ENCODE measurements at regions not wholly inside any gene's neighbourhood (a gene's known extent, or its start where the extent isn't known, plus 50 kb on each side); places are given as distances from the start of the nearest gene placed in this dataset.

DNA sequence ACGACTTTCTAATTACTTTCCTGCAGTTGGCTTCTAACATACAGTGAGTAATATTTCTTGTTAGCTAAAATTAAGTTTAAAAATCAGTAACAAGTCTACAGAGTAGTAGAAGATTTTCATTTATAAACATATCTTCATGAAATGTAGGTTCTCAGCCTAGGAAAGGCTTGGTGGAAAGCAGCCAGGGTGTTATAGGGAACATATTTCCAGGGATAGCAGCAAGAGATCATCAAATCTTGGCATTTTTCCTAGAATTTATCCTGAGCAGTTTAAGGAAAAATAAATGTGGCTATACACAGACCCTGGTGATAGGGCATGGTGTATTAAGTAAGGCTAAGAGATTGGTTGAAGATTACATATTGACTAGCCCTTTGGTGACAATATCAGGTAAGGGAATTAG lies 203.5 kb upstream of the NEGR1 start:
- no peak overlapping the region for H3K4me3 ChIP-seq (ENCODE audit: low read depth, low read length)
- in situ Hi-C loops (cut with HindIII; ENCODE audit: low sequenced_read_pairs): no loop called here
- DNase-seq (ENCODE audit: low read depth, low spot score): peak; percentile 15
- no peak for TF ChIP-seq CTCF (IDR thresholded peaks at IDR 0.05; ENCODE audit: low read depth, low read length)

DNA sequence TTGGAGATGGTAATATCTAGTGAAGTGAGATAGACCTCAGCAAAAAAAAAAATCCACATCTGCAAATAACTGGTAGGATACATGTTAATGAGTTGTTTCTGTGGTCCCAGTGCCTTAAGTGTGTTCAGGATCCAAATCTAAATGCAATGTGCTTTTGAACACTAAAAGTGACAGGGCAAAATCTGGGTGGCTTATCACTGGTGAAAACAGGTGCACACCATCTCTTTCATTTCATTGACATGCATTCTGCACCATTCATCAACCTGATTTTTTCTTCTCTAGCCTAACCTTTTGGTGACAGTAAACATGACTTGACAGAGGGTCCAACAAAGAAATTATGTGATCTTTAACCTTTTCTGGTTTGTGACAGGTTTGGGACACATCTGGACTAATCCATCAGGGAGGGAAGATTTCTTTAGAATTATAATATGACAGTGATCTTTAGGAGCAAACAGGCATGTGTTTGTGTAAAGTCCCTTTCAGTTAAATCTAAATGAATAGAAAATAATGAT lies 201.6 kb upstream of the NEGR1 start:
- H3K4me3 ChIP-seq (ENCODE audit: low read depth, low read length): no peak overlapping the region
- DNase-seq (ENCODE audit: low read depth, low spot score): no peak
- no peak for TF ChIP-seq CTCF (IDR thresholded peaks at IDR 0.05; ENCODE audit: low read depth, low read length)
- in situ Hi-C loops (cut with HindIII; ENCODE audit: low sequenced_read_pairs): no loop called here

DNA sequence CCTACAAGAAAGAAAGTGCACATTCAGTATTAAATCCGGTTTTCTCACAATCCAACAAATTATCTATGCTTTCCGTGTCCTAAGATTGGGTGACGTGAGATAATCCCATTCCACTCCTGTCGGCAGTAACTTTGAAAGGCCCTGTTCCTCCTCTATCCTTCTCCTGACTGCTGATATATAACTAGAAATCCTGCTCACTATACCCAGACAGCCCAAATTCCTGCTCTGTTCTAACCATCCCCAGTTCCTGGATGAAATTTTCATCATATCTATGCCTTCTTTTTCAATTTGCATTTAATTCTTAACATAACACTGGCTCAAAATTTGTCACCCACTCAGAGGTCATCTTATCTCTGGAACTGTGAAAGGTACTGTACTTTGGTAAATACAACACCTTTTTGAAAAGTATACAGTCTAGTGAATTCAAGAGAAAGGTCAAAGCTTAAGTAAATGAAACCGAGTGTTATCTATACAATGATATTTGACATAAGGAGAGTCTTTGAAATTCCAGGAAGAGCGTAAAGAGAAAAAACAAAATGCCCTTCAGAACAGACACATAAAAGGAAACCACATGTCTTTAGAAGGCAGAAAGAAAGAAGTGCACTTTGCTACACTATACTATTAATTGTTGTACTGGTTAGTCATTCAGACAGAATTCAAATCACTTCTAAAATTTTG lies 200.5 kb upstream of the NEGR1 start:
- in situ Hi-C loops (cut with HindIII; ENCODE audit: low sequenced_read_pairs): no loop called here
- no peak overlapping the region for H3K4me3 ChIP-seq (ENCODE audit: low read depth, low read length)
- no peak for DNase-seq (ENCODE audit: low read depth, low spot score)
- no peak for TF ChIP-seq CTCF (IDR thresholded peaks at IDR 0.05; ENCODE audit: low read depth, low read length)

DNA sequence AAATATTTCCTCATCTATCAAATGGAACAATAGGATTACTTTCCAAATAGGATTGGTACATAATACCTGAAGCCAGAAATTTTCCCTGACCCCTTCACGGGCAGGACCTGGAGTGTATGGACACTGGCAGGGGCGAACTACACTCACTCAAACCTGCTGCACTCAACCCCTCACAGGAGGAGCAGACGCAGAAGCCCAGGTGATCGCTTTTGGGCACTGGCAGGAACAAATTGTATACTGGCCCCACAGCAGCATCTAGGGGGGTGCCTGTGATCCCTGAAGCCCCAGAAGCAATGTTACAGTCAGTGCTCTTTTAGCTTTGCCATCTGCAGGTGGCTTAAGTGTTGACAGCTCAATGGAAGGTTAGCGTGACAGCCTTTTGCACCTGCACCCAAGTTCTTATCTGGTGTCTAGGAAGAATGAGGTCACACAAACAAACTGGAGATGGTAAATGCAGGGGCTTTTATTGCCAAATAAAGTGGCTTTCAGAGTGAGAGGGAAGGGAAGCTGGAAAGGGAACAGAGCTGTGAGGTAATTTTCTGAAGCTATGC lies 199.2 kb upstream of the NEGR1 start:
- in situ Hi-C loops (cut with HindIII; ENCODE audit: low sequenced_read_pairs): no loop called here
- no peak for DNase-seq (ENCODE audit: low read depth, low spot score)
- no peak overlapping the region for H3K4me3 ChIP-seq (ENCODE audit: low read depth, low read length)
- TF ChIP-seq CTCF (IDR thresholded peaks at IDR 0.05; ENCODE audit: low read depth, low read length): no peak

- no peak for TF ChIP-seq CTCF (IDR thresholded peaks at IDR 0.05; ENCODE audit: low read depth, low read length)
- in situ Hi-C loops (cut with HindIII; ENCODE audit: low sequenced_read_pairs): no loop called here
- no peak overlapping the region for H3K4me3 ChIP-seq (ENCODE audit: low read depth, low read length)
- no peak for DNase-seq (ENCODE audit: low read depth, low spot score)
Measured at GRCh38 chr1:72466376-72466775, 184.0 kb upstream of the NEGR1 start.

- in situ Hi-C loops (cut with HindIII; ENCODE audit: low sequenced_read_pairs): no loop called here
- TF ChIP-seq CTCF (IDR thresholded peaks at IDR 0.05; ENCODE audit: low read depth, low read length): no peak
Measured at GRCh38 chr1:72462186-72462905, 180.0 kb upstream of the NEGR1 start.

More at GRCh38 chr1:72462186-72462905, 180.0 kb upstream of the NEGR1 start:
- DNase-seq (ENCODE audit: low read depth, low spot score): no peak
- H3K4me3 ChIP-seq (ENCODE audit: low read depth, low read length): no peak overlapping the region
